Left lung (tissue), 4 donors: ENCODE measurements at regions not wholly inside any gene's neighbourhood (a gene's known extent, or its start where the extent isn't known, plus 50 kb on each side); places are given as distances from the start of the nearest gene placed in this dataset.

Source experiments
- ATAC-seq: fragments of 200-7000 bp; cut with Tn5 transposase; one replicate; pipeline ENCODE4 v1.9.1; 2020; ENCODE audit warnings: moderate library complexity
- DNase-seq, 4 donors: peaks; one replicate each; pipeline ENCODE4 v3.0.0-alpha.2; 2013 to 2020
- H3K27ac ChIP-seq, 2 donors: fragments of 200-600 bp; sonication (generic) in 1 of 2; one replicate each; pipeline versions ENCODE4 v1.5.0 to v1.8.0; 2020 to 2021
- H3K27me3 ChIP-seq, 2 donors: fragments of 200-600 bp; sonication (generic) in 1 of 2; one replicate each; pipeline versions ENCODE4 v1.5.0 to v1.8.0; 2020 to 2021
- H3K36me3 ChIP-seq, 2 donors: fragments of 200-600 bp; sonication (generic) in 1 of 2; one replicate each; pipeline versions ENCODE4 v1.5.0 to v1.8.0; 2020 to 2021
- H3K4me1 ChIP-seq, 2 donors: fragments of 200-600 bp; one replicate each; pipeline ENCODE4 v1.8.0; 2021
- H3K4me3 ChIP-seq, 2 donors: fragments of 200-600 bp; sonication (generic) in 1 of 2; one replicate each; pipeline versions ENCODE4 v1.5.0 to v1.8.0; 2020 to 2021; ENCODE audit warnings: mild to moderate bottlenecking in 1 of 2
- H3K9me3 ChIP-seq, 2 donors: fragments of 200-600 bp; sonication (generic) in 1 of 2; one replicate each; pipeline versions ENCODE4 v1.5.0 to v1.8.0; 2020 to 2021
- intact Hi-C, 2 donors: fragments of 100-400 bp; cut with DNase I; formaldehyde crosslinking; loops; one replicate each; pipeline versions ENCODE4 v1.11.2 to v1.14.2; 2022
- TF ChIP-seq, protein P1 (sequence below), 2 donors: fragments of 200-600 bp; sonication (generic) in 1 of 2; IDR thresholded peaks; one replicate each; pipeline versions ENCODE4 v1.5.0 to v1.8.0; 2021; ENCODE audit warnings: antibody characterized with exemption in 2 of 2
- donor health status: DM: no; HTN: yes; CAD: no.
- donor health status: DM: no; HTN: no; CAD: no.

DNA sequence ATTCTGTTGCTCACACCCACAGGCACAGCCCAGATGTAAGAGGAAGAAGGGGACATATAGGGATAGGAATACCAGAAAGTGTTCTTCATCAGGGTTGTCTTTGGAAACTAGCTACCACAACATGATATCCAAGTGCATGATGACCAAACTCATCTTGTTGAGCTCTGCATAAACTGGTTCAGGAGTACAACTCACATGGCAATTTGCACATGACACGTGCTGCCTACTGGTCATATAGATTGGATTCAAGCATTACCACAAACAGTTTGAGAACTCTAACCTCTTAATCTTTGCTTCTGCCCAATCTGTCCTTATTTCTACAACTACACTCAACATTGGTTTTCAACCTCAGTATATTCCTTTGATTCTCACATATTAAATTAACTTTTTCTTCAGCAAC lies 184.7 kb upstream of the PCSK2 start:
- H3K4me3 ChIP-seq = no peak overlapping the region
- no peaks in the 10 kb centered on the region for H3K27me3 ChIP-seq
- peaks cover 0 to 4% of the 10 kb centered on the region in 2 donors for H3K4me1 ChIP-seq
- ATAC-seq (no peak), DNase-seq (no peak)
- peak overlapping the region in 1 of 2 donors; percentile 13 for H3K27ac ChIP-seq
- H3K9me3 ChIP-seq = no peaks in the 10 kb centered on the region
- intact Hi-C loops = no loop called here
- H3K36me3 ChIP-seq = no peaks in the 10 kb centered on the region
- TF ChIP-seq, protein P1, sequence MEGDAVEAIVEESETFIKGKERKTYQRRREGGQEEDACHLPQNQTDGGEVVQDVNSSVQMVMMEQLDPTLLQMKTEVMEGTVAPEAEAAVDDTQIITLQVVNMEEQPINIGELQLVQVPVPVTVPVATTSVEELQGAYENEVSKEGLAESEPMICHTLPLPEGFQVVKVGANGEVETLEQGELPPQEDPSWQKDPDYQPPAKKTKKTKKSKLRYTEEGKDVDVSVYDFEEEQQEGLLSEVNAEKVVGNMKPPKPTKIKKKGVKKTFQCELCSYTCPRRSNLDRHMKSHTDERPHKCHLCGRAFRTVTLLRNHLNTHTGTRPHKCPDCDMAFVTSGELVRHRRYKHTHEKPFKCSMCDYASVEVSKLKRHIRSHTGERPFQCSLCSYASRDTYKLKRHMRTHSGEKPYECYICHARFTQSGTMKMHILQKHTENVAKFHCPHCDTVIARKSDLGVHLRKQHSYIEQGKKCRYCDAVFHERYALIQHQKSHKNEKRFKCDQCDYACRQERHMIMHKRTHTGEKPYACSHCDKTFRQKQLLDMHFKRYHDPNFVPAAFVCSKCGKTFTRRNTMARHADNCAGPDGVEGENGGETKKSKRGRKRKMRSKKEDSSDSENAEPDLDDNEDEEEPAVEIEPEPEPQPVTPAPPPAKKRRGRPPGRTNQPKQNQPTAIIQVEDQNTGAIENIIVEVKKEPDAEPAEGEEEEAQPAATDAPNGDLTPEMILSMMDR (IDR thresholded peaks at IDR 0.05) = no peak

DNA sequence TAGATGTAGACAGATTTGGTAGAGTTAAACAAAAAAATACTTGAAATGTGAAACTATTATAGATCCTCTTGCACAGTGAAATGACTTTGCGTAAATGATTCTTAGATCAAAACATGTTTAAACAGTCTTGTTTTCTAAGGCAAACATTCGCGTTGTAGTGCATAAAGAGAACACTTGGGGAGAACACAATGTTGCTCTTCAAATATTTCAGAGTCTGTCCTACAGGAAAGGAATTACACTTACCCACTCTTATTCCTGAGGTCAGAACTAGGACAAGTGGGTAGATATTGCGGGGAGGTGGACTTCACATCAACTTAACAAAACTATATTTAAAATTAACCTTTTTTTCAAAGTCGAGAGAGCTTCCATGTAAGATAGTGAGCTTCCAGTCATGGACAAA lies 183.5 kb upstream of the PCSK2 start:
- Histone ChIP-seq H3K27me3 (no peaks in the 10 kb centered on the region), H3K4me3 (no peak overlapping the region), H3K9me3 (no peaks in the 10 kb centered on the region), H3K36me3 (no peaks in the 10 kb centered on the region), H3K4me1 (peaks cover 0 to 4% of the 10 kb centered on the region in 2 donors), H3K27ac (no peak overlapping the region)
- intact Hi-C loops = no loop called here
- TF ChIP-seq, protein P1 (IDR thresholded peaks at IDR 0.05) = no peak
- ATAC-seq (peak; percentile 90), DNase-seq (peak in 1 of 4 donors; percentile 21)

DNA sequence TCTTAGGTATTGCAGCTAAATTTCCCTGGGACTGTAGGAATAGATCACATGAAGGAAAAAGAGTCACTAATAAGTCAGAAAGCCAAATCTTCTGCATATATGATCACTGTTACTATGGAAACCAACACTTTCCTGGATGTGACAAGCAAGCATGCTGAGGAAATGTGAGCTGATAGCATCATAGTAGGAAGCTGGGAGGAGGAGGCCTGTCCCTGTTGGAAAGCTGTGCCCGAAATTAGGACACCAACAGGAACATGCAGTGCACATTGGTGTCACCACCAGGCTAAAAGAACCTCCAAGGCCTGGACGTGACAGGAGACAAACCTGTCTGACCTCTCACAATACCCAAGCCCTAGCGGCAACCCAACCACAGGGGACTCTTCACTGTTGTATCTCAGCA lies 181.9 kb upstream of the PCSK2 start:
- Histone ChIP-seq H3K27me3 (no peaks in the 10 kb centered on the region), H3K9me3 (no peaks in the 10 kb centered on the region), H3K27ac (no peak overlapping the region), H3K36me3 (no peaks in the 10 kb centered on the region), H3K4me1 (no peaks in the 10 kb centered on the region), H3K4me3 (no peak overlapping the region)
- DNase-seq (no peak), ATAC-seq (no peak)
- intact Hi-C loops = no loop called here
- TF ChIP-seq, protein P1 (IDR thresholded peaks at IDR 0.05) = no peak

DNA sequence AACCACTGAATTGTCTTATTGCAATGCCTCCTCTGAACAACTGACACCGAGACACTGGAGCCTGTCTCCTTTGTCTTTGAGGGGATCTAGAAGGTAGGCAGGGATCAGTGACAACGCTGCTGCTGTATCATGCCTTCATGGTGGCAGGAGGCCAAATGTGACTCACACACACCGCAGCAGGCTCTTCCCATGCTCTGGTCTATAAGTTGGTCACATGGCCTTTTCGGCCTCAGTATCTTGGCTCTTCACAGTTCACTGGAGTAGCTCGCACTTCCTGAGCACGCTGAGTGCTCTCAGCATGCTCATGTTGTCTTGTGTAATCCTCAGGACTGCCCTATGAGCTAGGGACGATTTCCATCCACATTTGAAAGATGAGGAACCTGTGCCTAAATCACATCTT lies 167.4 kb upstream of the PCSK2 start:
- intact Hi-C loops = no loop called here
- H3K4me3 ChIP-seq = no peak overlapping the region
- no peaks in the 10 kb centered on the region for H3K36me3 ChIP-seq
- TF ChIP-seq, protein P1 (IDR thresholded peaks at IDR 0.05) = no peak
- no peak overlapping the region for H3K27ac ChIP-seq
- peaks cover 0 to 33% of the 10 kb centered on the region in 2 donors for H3K9me3 ChIP-seq
- no peaks in the 10 kb centered on the region for H3K27me3 ChIP-seq
- ATAC-seq (peak; percentile 77), DNase-seq (peak in 1 of 4 donors; percentile 44)
- no peaks in the 10 kb centered on the region for H3K4me1 ChIP-seq

DNA sequence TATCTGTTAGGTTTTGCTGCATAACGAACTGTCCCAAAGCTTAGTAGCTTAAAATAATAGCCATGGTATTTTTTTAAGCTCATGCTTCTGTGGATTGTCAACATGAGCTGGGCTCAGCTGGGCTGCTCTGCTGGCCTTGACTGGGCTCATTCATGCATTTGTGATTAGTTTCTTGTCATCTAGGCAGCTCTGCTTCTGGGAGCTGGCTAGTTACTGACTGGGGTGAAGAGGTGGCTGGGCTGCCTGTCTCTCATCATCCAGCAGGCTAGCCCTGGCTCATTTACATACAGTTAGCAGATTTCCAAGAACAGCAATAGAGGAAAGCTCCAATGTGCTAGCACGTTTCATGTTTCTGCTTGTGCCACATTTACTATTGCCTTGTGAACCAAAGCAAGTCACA lies 165.1 kb upstream of the PCSK2 start:
- TF ChIP-seq, protein P1 (IDR thresholded peaks at IDR 0.05) = no peak
- Histone ChIP-seq H3K27me3 (no peaks in the 10 kb centered on the region), H3K36me3 (no peaks in the 10 kb centered on the region), H3K4me3 (no peak overlapping the region), H3K4me1 (no peaks in the 10 kb centered on the region), H3K9me3 (peaks cover 0 to 24% of the 10 kb centered on the region in 2 donors), H3K27ac (no peak overlapping the region)
- DNase-seq (no peak), ATAC-seq (no peak)
- intact Hi-C loops = no loop called here
